Midbrain (tissue), 1 donor: ENCODE measurements at regions not wholly inside any gene's neighbourhood (a gene's known extent, or its start where the extent isn't known, plus 50 kb on each side); places are given as distances from the start of the nearest gene placed in this dataset.
"Not testable (repeated sequence)": the region's sequence is repeated elsewhere in the genome, so short reads cannot be mapped to it uniquely, and the experiment has no call there.

Source experiments
- DNase-seq: peaks from one replicate; lab custom pipeline; 2025; lab: John Stamatoyannopoulos, UW

DNA sequence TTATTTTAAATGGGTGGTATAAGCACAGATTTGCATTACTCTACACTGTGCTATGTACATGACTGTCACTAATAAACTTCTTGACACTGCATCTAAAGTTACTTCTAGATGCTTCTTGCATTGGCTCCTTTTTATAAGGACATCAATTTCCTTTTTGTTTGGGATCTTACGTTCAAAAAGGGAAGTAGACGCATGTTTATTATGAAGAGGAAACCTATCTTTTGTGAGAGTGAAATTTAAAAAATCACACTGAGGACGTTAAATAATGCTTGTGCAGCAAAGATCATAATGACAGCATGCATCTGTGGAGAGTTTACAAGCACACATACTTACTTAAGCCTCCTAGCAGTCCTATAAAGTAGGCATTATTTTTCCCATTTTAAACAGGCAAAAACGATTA, 479.5 kb downstream of the CD83 start:
- no peak for DNase-seq

DNA sequence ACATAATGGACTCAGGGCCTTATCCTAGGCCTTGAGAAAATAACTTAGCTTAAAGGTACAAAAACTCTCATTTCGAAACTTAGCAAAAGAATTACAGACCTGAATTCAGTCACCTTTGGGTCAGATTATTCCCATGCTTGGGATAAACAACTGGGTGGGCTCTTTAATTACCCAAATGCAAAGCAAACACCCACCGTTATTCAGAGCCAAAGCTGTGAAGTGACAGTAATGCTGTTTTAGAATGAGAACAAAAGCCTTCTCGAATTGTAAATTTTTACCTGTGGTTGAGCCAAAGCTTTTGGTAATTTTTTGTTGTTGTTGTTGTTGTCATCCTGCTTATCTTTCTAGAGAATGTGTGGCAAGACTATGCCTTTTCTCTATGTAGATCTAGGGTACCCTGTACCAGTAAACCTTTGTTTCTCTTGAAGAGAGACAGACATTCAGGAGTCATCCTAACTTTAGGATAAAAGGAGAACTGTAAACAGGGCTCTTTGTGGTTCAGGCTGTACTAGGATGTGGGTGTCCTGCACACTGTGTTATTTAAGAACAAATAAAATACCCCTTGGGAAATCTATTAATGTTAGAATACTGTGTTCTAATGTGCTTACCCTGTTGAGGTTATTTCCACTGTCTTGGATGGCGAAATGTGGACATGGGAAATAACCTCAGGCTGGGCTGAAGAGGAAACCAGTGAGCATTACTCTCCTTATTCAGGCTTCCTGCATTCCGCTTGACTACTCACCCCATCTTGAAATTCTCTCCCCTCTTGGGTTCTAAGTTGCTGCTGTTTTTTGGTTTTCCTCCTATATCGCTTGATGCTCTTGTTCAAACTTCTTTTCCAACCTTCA, 480.7 kb downstream of the CD83 start:
- no peak for DNase-seq

GRCh38 chr6:14600306-14600705, 482.7 kb downstream of the CD83 start:
- not testable (repeated sequence) for DNase-seq

DNA sequence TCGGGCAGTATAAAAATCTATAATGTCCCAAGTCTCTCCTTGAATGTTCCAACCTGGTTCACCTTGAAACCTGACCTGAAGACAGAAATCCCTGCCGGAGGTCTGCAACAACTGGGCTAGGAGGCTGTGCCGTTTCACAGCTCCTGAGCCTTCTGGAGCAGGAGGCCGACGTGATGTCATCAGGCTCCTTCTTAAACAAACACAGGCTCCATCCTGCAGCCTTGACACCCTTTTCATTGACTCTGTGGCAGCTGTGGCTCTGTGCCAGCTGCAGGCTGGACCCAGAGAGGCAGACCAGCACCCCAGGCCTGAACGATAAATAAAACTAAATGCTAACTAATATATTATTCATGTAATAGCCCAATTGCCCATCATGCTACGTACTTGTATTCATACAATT, 483.9 kb downstream of the CD83 start:
- no peak for DNase-seq

DNA sequence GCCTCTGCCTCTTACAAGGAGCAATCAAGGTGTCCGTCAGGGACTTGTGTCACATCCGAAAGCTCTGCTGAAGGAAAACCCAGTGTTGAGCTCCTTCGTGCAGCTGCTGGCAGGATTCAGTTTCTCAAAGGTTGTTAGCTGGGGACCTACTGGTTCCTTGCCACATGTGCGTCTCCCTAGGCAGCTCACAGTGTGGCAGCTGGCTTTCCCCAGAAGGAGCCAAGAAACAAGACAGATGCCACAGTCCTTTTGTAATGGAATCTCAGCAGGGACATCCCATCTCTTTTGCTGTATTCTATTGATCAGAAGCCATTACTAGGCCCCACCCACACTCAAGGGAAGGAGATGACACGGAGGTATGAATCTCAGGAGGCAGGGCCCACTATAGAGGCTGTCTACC, 488.8 kb downstream of the CD83 start:
- no peak for DNase-seq

DNA sequence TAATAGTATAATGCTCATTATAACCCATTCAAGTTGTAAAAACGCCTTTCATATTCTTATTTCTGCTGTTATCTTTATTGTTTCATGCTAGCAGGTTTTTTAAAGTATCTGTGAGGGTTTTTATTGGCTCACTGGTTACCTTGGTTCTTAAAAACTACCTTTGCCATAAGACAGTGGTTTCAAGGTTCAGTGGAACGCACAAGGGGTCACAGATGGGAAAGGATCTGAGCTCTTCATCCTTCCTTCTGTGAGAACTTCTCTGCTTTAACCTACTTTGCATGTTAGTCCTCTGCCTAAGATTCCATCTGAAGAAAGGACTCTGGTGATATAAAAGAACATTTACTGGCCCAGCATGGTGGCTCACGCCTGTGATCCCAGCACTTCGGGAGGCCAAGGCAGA, 492.6 kb downstream of the CD83 start:
- DNase-seq: no peak

DNA sequence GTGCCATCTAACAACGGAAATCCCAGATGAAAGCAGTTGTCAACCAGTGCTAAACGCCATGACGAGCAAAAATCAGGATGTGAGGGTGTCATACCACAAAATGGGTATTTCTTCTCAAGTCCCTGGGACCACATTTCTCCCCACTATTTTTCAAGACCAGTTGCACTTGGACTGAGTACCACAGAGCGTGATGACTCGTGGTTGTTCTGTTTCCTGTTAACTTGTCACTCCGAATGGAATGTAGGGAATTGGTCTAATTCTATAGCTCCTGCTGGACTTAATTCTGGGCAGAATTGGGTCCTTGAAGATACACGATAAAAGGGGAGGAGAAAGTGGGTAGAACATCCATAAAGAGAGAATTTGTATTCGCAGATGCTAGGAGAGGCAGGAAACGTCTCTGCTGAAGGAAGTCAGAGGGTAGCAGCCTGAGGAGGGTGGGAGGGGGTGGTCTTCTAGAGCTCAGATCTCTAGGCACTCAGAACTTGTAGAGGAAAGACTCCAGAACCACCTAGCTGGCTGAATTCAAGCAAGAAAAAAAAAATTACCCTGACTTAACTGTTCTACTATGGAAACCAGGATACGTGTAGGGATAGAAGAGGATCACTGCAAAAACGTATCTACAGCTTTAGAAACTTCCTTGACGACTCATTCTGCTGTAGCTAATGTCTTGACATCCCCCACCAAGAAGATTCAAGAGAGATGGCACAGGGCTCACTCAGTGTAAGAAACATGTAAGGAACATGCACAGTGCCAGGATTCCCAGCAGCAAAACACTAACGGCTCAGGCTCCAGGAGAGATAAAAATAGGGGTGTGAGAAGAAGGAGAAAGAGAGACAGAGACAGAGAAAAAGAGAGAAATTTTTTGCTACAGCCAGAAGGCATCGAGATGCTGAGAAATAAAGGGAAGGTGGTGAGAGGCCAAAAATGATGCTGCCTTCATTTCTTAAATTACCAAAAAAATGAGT, 494.7 kb downstream of the CD83 start:
- no peak for DNase-seq

GRCh38 chr6:14614631-14615030, 497.1 kb downstream of the CD83 start:
- DNase-seq: no peak

GRCh38 chr6:14616656-14617055, 499.1 kb downstream of the CD83 start:
- DNase-seq: no peak

DNA sequence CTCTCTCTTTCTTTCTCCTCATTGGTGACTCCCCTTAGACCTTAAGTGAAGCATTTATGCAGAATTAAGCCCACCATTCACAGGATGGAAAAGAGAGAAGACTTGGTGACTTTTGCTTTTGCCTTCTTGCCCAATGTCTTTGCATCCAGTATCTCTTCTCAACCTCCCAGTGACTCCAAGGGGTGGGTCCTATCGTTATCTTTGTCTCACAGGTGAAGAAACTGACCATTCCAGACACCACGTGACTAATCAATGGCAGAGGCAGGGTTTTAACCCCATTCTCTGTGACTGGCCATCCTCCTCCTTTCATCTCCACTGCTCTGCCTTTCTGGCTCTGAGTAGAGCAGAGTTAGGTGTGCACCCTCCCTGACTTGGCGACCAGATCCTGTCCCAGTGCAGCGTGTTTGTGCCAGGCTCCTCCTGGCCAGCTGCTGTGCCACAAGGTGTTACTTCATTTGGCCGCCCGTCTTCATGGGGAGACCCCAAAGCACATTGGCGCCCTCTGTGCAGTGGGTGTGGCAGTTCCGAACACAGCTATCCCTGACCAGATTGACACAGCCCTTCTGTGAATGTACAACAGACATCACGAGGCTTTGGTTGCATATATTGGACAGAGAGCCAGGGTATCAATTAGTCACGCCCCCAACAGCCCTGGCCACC, 501.3 kb downstream of the CD83 start:
- no peak for DNase-seq

DNA sequence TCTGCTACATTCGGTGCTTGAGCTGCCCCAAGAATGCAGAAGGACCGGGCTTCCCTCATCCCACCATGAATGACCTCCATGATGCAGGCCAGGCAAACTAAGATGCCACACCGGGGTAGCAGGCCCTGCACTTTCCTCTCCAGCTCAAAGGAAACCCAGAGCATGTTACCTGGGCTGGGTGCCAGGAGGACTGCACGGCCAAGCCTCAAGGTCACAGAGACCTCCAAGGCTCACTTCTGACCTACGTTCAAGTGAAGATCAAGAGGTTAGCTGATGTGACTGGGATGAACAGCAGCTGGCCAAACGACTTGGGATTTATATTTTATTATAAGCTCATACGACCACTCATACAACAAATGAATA, 501.8 kb downstream of the CD83 start:
- no peak for DNase-seq

DNA sequence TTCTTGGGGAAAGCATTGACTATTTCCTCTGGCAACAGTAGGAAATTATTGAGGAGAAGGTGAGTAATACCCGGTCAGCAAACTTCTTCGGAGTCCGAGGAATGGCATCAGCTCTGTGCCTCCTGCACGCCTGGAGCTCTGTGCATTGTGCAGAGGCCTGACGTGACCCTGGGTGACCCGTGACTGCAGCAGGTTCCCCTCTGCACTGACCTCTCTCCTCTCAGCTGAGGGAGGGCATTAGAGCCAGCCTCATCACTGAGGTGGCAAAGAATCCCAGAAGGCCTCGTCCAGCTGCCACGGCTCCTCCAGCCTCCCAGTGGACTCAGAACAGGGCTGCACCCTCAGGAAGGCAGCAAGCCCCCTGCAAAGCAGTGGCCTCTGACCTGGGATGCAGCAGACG, 502.9 kb downstream of the CD83 start:
- DNase-seq: no peak

GRCh38 chr6:14621518-14621917, 503.9 kb downstream of the CD83 start:
- DNase-seq: no peak

DNA sequence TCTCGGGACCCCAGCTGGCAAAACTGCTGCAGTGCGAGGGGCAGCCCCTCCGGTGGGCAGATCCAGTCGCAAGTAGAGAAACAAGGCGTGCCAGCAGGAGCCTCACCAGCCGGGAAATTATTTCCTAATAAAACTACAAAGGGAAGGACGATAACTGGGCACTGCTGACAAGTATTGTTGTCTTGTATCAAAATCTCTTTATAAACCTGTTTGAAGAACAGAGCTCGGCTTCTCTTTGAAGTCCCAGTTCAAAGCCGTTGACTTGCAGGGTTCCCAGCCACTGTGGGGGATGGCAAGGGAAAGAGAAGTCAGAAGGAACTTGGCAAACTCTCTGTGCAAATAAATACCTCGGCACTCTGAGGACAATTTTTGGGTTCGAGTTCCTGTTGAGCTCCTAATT, 504.5 kb downstream of the CD83 start:
- no peak for DNase-seq

DNA sequence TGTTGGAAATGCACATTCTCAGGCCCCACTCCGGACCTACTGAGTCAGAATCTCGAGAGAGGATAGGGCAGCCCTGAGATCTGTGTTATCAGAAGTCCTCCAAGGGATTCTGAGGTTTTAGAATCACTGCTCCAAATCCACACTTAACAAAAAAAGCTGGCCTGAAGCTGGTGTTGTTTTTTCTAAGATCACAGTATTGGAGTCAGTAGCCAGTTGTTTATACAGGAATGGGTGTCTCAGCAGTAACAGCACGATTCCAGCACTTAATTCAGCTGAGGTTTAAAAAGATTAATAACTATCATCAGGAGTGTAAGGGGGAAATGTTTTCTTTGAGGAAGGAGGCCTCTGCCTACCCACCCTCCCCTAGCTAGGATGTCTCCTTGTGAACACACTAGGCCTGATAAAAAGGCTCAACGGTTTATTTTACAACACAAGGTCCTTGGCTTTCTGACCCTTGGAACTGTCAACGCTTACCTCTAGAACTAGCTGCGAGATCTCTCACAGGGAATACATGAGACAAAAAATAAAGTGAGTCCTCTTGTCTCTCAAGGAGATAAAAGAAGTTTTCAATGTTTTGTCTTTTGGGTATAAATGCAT, 505.4 kb downstream of the CD83 start:
- no peak for DNase-seq

DNA sequence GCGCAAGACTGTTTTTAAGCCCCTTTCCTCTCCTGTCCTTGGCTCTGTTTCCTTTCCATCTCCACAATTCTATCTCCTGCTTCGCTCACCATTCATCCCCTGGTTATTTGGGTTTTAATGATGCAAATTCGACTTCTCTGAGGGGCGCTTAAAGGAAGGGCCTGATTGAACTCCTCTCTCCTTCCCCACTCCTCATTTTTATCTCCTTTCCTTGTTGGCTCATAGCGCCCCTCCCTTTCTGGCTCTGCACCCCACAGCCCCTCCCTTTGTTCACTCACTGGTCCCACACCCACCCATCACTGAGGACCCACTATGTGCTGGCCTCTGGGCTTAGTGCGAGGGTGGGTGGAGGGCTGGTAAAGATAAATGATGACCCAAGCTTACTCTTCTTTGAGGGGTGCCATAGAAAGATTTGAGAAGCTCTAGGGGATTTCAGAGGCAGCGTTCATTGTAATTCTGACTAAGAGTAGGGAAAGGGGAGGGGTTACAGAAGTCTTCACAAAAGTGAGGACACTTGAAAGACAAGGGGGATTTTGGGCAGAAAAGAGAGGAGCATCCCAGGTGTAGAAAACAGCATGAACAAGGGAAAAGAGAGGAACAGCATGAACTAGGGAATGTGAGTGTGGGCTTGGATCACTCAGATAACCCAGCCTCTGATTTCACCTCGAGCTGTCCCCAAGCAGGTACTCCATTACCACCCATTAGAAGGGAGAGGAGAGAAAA, 507.8 kb downstream of the CD83 start:
- no peak for DNase-seq

DNA sequence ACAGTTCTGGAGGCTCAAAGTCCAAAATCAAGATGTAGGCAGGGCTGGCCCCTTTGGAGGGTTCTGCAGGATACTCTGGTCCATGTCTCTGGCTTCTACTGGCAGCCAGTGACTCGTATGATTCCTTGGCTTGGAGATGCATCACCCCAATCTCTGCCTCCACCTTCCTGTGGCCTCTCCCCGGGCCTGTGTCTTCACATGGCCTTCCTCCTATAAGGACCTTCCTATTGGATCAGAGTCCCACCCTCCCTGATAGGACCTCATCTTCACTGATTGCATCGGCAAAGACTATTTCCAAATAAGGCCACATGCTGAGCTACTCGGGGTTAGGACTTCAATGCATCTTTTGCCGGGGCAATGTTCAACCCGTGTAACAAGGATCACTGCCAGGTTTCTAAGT, 509.0 kb downstream of the CD83 start:
- no peak for DNase-seq

DNA sequence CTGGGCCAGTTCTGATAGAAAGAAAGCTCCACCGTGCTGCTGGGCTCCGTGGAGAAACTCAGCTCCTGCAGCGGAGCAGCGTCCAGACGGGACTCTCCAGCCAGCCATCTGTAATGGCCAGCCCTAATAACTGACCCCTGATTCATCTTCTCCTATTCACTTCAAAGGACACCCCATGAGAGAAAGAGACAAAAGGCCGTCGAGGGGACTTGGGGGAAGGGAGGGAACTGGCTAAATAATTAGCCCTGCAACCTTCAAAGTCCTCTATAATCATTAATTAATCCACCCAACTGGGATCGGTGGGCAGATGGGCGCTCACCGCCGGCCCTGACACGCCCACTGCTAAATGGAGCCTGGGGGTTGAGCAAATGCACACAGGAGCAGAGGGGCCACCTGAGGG, 512.4 kb downstream of the CD83 start:
- DNase-seq: no peak

GRCh38 chr6:14633479-14633878, 515.9 kb downstream of the CD83 start:
- DNase-seq: no peak

DNA sequence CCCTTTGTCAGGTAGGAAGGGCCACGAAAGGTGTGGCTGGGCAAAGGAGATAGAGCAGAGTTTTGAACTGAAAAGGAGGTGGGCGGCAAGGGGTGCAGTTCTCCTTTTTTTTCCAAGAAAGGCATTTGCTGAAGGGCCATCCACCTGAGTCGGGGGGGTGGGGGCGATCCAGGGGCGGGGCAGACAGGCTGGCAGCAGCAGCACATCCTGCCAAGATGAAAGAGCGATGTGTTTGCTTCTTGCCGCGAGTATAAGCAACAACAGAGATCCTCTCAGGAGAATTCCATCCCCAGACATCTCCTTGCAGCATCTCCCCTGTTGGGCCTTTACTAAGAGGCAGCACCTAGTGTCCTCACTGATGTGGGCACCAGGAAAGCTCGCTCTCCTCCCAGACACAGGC, 516.5 kb downstream of the CD83 start:
- no peak for DNase-seq

DNA sequence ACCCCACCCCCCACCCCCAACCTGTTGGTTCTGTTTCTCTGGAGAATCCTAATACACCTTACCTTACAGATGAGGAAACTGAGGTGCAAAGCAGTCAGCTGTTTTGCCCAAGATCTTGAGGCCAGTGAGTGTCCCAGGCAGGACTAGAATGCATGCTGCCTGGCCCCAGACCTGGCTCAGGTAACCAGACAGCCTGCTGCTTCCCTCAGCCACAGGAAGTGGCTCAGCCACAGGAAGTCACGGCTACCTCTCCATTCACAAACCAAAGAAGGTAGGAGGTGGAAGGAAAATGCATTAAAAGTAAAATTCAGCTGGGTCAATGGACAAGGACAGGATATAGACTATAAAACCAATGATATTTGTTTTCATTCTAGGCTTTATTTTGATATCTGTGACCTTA, 517.6 kb downstream of the CD83 start:
- no peak for DNase-seq
